ENCODE measurements at regions not wholly inside any gene's neighbourhood (a gene's known extent, or its start where the extent isn't known, plus 50 kb on each side); places are given as distances from the start of the nearest gene placed in this dataset.

- no peak for TF ChIP-seq CTCF (IDR thresholded peaks at IDR 0.05; ENCODE audit: insufficient read depth, low read depth, low read length)
- no peak for DNase-seq (ENCODE audit: low read depth)
- no peak overlapping the region for H3K4me3 ChIP-seq (ENCODE audit: low read depth, low read length)
These were observed 108.8 kb downstream of the ZFP36L2 start for GRCh38 chr2:43117521-43118143.

- DNase-seq (ENCODE audit: low read depth) = no peak
- H3K4me3 ChIP-seq (ENCODE audit: low read depth, low read length) = no peak overlapping the region
- no peak for TF ChIP-seq CTCF (IDR thresholded peaks at IDR 0.05; ENCODE audit: insufficient read depth, low read depth, low read length)
These were observed 109.4 kb downstream of the ZFP36L2 start for GRCh38 chr2:43116988-43117387.

GRCh38 chr2:43115881-43116280 is 110.5 kb downstream of the ZFP36L2 start:
- no peak for TF ChIP-seq CTCF (IDR thresholded peaks at IDR 0.05; ENCODE audit: insufficient read depth, low read depth, low read length)
- DNase-seq (ENCODE audit: low read depth) = no peak
- H3K4me3 ChIP-seq (ENCODE audit: low read depth, low read length) = no peak overlapping the region

- DNase-seq (ENCODE audit: low read depth) = no peak
- no peak overlapping the region for H3K4me3 ChIP-seq (ENCODE audit: low read depth, low read length)
- TF ChIP-seq CTCF (IDR thresholded peaks at IDR 0.05; ENCODE audit: insufficient read depth, low read depth, low read length) = no peak
These were observed 112.2 kb downstream of the ZFP36L2 start for GRCh38 chr2:43114210-43114609.

- TF ChIP-seq CTCF (IDR thresholded peaks at IDR 0.05; ENCODE audit: insufficient read depth, low read depth, low read length) = no peak
- no peak overlapping the region for H3K4me3 ChIP-seq (ENCODE audit: low read depth, low read length)
- DNase-seq (ENCODE audit: low read depth) = no peak
These were observed 114.4 kb downstream of the ZFP36L2 start for GRCh38 chr2:43111788-43112554.

- peak; percentile 87 for DNase-seq (ENCODE audit: low read depth)
- H3K4me3 ChIP-seq (ENCODE audit: low read depth, low read length) = no peak overlapping the region
- no peak for TF ChIP-seq CTCF (IDR thresholded peaks at IDR 0.05; ENCODE audit: insufficient read depth, low read depth, low read length)
These were observed 115.9 kb downstream of the ZFP36L2 start for GRCh38 chr2:43110442-43110871.

Data from fibroblast of villous mesenchyme (primary cell).